SK-N-SH (cell line): ENCODE measurements at regions not wholly inside any gene's neighbourhood (a gene's known extent, or its start where the extent isn't known, plus 50 kb on each side); places are given as distances from the start of the nearest gene placed in this dataset.

Experiments
- ELF1 ChIP-seq: IDR thresholded peaks from 2 replicates; pipeline ENCODE4 v1.4.0; 2012
- EP300 ChIP-seq, 2 experiments: IDR thresholded peaks; 2 replicates each; pipeline versions ENCODE4 v1.4.0 to v1.6.1; 2012; ENCODE audit warnings: borderline replicate concordance in 1 of 2, low read depth in 1 of 2, low read length in 1 of 2
- JUND ChIP-seq: IDR thresholded peaks from 2 replicates; pipeline ENCODE4 v1.4.0; 2012
- MAX ChIP-seq: IDR thresholded peaks from 2 replicates; pipeline ENCODE4 v1.4.0; 2012; ENCODE audit warnings: low read depth
- MXI1 ChIP-seq: IDR thresholded peaks from 2 replicates; pipeline ENCODE4 v1.6.1; 2012; ENCODE audit warnings: mild to moderate bottlenecking, low read depth, low read length, improper control_type of control experiment
- NFIC ChIP-seq: IDR thresholded peaks from 2 replicates; pipeline ENCODE4 v1.4.0; 2012; ENCODE audit warnings: borderline replicate concordance
- POLR2AphosphoS5 ChIP-seq: IDR thresholded peaks from 2 replicates; pipeline ENCODE4 v1.6.1; 2012; ENCODE audit warnings: low read depth, low read length
- RAD21 ChIP-seq: IDR thresholded peaks from 2 replicates; pipeline ENCODE4 v1.6.1; 2012; ENCODE audit warnings: mild to moderate bottlenecking, low read length
- RCOR1 ChIP-seq: fragments of 150-350 bp; IDR thresholded peaks from 2 replicates; pipeline ENCODE4 v1.6.1; 2017; ENCODE audit warnings: antibody characterized with exemption, low read length
- RFX5 ChIP-seq: IDR thresholded peaks from 2 replicates; pipeline ENCODE4 v1.6.1; 2012; ENCODE audit warnings: mild to moderate bottlenecking, improper control_type of control experiment, low read length
- TAF1 ChIP-seq: IDR thresholded peaks from 2 replicates; pipeline ENCODE4 v1.6.1; 2012; ENCODE audit warnings: low read depth, mild to moderate bottlenecking, low read length, moderate library complexity, borderline replicate concordance
- TEAD4 ChIP-seq: IDR thresholded peaks from 2 replicates; pipeline ENCODE4 v1.4.0; 2012; ENCODE audit warnings: mild to moderate bottlenecking, borderline replicate concordance; ENCODE audit not compliant: insufficient read depth
- TF ChIP-seq, protein P1 (sequence below): fragments of 200-600 bp; sonication (generic); IDR thresholded peaks from 2 replicates; pipeline ENCODE4 v1.6.1; 2017; ENCODE audit warnings: antibody characterized with exemption, mild to moderate bottlenecking, moderate library complexity

- TF ChIP-seq, protein P1, sequence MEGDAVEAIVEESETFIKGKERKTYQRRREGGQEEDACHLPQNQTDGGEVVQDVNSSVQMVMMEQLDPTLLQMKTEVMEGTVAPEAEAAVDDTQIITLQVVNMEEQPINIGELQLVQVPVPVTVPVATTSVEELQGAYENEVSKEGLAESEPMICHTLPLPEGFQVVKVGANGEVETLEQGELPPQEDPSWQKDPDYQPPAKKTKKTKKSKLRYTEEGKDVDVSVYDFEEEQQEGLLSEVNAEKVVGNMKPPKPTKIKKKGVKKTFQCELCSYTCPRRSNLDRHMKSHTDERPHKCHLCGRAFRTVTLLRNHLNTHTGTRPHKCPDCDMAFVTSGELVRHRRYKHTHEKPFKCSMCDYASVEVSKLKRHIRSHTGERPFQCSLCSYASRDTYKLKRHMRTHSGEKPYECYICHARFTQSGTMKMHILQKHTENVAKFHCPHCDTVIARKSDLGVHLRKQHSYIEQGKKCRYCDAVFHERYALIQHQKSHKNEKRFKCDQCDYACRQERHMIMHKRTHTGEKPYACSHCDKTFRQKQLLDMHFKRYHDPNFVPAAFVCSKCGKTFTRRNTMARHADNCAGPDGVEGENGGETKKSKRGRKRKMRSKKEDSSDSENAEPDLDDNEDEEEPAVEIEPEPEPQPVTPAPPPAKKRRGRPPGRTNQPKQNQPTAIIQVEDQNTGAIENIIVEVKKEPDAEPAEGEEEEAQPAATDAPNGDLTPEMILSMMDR, result no peak
- TF ChIP-seq POLR2AphosphoS5 (no peak), MAX (no peak), NFIC (no peak), EP300 (IDR thresholded peaks at IDR 0.05; ENCODE audit: borderline replicate concordance in 1 of 2, low read depth in 1 of 2, low read length in 1 of 2) (no peak), ELF1 (no peak), RAD21 (no peak), TAF1 (no peak), RFX5 (no peak), JUND (no peak), RCOR1 (no peak), TEAD4 (no peak), MXI1 (no peak)
These were observed 434.3 kb downstream of the TXNL1 start for GRCh38 chr18:56204052-56204451.
